SU-DHL-6 (cell line): ENCODE measurements at regions not wholly inside any gene's neighbourhood (a gene's known extent, or its start where the extent isn't known, plus 50 kb on each side); places are given as distances from the start of the nearest gene placed in this dataset.

Experiments
- EZH2phosphoT487 ChIP-seq: fragments of 200-600 bp; sonication (generic), shearing (Covaris generic); conservative IDR thresholded peaks from 2 replicates; pipeline ENCODE4 v1.6.1; 2018; ENCODE audit warnings: mild to moderate bottlenecking, antibody characterized with exemption, low read length, moderate library complexity, mixed read lengths
- TF ChIP-seq, protein P1 (sequence below): fragments of 200-600 bp; sonication (generic); IDR thresholded peaks from one replicate; pipeline ENCODE4 v1.5.1; 2017; ENCODE audit warnings: antibody characterized with exemption, mild to moderate bottlenecking, low read length, moderate library complexity; ENCODE audit not compliant: insufficient read depth, poor library complexity, severe bottlenecking

DNA sequence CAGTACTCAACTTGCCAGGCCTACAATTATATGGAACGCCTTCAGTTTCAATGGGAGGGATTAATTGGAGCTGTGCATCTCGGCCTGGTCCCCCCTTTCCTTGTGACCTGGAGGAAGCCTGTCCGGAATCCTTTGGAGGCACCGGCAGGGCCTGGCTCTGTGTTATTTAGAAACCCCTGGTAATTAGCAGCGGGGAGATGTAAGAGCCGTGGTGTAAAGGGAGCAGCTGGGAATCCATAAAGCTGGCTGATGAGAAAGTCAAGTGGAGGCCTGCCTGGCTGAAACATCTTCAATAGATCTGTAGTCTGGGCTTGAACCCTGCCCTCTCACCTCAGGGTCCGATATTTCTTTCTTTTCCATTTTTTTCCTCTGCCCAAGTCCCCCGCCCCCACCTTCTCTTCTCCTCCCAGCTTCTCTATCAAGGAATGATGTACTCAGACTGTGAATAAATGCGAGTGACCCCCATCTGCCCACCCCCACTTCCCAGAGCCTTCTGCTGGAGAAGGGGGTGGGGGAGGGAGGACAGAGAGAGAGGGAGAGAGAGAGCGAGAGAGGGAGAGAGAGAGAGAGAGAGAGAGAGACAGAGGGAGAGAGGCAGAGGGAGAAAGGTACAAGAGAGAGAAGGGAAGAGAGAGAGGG lies 495.5 kb upstream of the ZFHX3 start:
- TF ChIP-seq, protein P1, sequence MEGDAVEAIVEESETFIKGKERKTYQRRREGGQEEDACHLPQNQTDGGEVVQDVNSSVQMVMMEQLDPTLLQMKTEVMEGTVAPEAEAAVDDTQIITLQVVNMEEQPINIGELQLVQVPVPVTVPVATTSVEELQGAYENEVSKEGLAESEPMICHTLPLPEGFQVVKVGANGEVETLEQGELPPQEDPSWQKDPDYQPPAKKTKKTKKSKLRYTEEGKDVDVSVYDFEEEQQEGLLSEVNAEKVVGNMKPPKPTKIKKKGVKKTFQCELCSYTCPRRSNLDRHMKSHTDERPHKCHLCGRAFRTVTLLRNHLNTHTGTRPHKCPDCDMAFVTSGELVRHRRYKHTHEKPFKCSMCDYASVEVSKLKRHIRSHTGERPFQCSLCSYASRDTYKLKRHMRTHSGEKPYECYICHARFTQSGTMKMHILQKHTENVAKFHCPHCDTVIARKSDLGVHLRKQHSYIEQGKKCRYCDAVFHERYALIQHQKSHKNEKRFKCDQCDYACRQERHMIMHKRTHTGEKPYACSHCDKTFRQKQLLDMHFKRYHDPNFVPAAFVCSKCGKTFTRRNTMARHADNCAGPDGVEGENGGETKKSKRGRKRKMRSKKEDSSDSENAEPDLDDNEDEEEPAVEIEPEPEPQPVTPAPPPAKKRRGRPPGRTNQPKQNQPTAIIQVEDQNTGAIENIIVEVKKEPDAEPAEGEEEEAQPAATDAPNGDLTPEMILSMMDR: no peak
- no peak for TF ChIP-seq EZH2phosphoT487
